DMS 273 treated with DMSO at 0.1 percent for 48 hours (cell line): ENCODE measurements at regions not wholly inside any gene's neighbourhood (a gene's known extent, or its start where the extent isn't known, plus 50 kb on each side); places are given as distances from the start of the nearest gene placed in this dataset.
"Not testable (repeated sequence)": the region's sequence is repeated elsewhere in the genome, so short reads cannot be mapped to it uniquely, and the experiment has no call there.

Source experiments
- DNase-seq: peaks from one replicate; lab custom pipeline; 2025; lab: John Stamatoyannopoulos, UW

GRCh38 chr2:188787658-188788240 is 186.4 kb upstream of the COL3A1 start:
- no peak for DNase-seq

DNA sequence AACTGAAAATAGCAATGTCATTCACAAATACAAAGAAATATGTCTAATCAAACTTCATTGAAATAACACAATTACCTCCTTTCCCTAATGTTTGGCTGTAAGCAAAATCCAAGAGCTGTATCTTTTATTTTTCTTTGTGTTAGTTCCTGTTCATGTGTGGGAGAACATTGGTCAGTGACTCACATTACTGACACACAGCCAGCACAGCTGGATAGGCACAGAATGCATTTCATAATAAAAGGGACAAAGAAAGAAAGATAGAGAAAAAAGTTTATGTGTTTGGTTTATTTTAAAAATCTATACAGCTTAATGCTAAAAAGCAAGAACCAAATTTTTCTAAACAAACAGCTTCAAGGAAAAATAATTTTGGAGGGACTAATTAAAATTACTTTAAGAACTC is 185.6 kb upstream of the COL3A1 start:
- no peak for DNase-seq

GRCh38 chr2:188789951-188790350 is 184.2 kb upstream of the COL3A1 start:
- DNase-seq = no peak

GRCh38 chr2:188794453-188794852 is 179.7 kb upstream of the COL3A1 start:
- DNase-seq = not testable (repeated sequence)

DNA sequence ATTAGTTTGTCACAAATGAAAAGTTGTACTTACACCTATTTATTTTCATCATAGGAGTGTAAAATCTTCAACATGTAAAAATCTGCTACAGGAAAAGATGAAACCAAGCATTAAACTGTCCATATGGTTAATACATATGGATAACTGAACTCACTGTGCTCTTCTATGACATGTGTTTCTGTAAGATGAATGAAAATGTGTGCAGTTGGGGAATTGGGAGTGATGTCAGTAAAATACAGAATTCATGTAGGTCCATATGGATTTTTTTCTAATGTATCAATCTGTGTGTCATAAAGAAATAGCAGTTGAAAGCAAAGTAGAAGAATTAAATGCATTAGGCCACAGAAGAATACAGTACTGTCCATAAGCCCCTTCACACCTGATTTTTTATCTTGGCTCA is 178.4 kb upstream of the COL3A1 start:
- DNase-seq = no peak

- no peak for DNase-seq
Observed at GRCh38 chr2:188797371-188797770, 176.8 kb upstream of the COL3A1 start.

DNA sequence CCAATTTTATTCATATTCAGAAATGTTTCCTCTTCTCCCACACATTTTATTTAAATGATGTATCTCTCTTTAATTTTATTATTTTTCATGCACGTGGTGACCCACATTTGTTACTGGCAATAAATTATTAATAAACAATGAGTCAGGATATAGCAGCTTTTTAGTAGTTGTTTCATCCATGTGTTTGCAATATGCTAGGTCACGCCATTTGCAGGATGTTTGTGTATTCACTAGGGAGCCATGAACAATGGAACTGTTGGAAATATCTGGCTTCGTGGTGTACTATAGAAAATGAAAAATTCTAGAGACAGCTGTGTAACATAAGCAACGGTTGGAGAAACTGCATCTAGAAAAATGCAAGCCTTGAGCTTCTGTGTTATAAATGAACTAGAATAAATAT is 176.0 kb upstream of the COL3A1 start:
- no peak for DNase-seq

- DNase-seq = no peak
Observed at GRCh38 chr2:188805219-188805618, 169.0 kb upstream of the COL3A1 start.

DNA sequence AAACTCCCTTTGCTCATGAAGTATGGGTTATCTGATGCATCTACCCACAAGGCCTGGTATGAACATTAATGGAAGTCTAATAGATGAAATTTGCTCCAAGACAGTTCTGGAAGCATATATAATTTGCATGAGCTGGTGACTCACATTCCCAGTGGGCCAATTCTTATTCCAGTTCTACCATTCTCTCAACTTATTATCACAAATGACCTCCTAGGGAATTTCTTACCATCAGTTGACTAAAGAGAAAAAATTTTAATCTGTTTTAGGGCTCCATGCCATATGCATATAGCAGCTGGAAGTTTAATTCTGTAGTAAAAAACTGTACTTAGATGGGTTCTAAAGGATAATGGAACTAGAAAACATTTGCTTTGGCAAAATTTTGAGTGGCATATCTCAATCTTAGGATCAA is 165.2 kb upstream of the COL3A1 start:
- no peak for DNase-seq

DNA sequence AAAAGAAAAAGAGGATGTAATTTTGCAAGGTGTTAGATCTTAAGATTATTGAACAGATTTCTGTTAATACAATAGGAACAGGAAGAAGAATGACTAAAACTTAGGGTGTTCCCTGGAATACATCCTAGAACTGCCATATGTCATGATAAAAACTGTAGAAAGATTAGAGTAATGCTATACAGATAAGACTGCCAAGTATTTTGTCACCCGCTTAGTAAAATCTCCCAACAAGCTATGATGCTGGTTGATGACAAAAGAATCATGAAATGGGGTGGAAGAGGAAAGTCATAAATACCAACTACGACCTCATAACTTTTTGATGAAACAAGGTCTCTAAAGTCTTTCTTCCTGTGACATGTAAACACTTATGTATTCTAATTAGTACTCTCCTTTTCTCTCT is 163.6 kb upstream of the COL3A1 start:
- peak; percentile 39 for DNase-seq

GRCh38 chr2:188811522-188811921 is 162.7 kb upstream of the COL3A1 start:
- DNase-seq = no peak

GRCh38 chr2:188813315-188813714 is 160.9 kb upstream of the COL3A1 start:
- DNase-seq = no peak

GRCh38 chr2:188813857-188814256 is 160.3 kb upstream of the COL3A1 start:
- no peak for DNase-seq

DNA sequence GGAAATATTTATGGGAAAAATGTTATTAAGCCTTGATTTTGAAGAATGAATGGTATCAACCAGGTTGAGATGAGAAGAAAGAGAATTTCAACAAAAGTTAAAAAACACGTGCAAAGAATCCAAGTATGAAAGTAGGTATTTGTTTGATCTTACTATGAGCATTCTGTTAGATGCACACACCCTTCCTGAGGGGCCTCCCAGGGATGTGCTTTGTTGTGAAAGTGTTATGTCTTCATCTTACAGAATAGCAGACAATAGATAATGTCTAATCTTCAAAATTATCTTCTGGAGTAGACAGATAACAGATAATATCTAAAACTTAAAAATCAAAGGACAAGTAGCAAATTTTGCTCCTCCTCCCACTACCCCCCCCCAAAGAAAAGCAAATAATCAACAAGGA is 155.2 kb upstream of the COL3A1 start:
- no peak for DNase-seq

DNA sequence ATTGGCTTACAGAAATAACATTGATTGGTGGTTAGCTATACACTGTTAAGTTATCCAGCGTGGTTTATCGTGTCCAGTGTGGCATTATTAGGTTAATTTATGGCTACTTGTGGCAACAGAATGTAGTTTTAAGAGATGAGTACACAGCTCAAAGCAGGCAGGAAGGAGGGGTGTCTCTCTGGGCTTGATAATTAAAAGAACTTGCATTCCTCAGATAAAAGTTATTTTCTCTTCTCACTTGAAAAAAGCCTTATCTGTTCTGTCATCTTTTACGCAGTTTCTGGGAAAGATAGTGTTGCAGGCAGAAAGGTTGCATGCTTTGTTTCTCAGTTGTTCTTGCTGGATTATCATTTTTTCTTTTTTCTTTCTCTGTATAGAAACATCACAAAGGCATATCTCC is 154.4 kb upstream of the COL3A1 start:
- no peak for DNase-seq

GRCh38 chr2:188820576-188820975 is 153.6 kb upstream of the COL3A1 start:
- DNase-seq = no peak

GRCh38 chr2:188824125-188824524 is 150.0 kb upstream of the COL3A1 start:
- DNase-seq = no peak

GRCh38 chr2:188833331-188833730 is 140.8 kb upstream of the COL3A1 start:
- no peak for DNase-seq

DNA sequence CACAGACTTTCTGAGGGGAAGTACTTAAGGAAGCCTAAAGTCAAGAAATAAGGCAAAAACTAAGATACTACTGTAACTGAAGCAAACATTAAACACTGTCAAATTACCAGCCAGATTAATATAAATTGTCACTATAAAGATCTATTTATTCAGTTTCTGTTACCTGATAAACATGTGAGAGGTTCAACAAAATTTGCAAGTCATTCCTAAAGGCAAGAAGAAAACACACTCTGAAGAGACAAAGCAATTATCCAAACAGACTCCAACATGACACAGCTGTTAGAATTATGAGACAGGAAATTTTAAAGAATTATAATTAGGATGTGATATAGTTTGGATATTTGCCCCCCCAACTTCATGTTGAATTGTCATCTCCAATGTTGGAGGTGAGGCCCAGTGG is 140.4 kb upstream of the COL3A1 start:
- DNase-seq = no peak

DNA sequence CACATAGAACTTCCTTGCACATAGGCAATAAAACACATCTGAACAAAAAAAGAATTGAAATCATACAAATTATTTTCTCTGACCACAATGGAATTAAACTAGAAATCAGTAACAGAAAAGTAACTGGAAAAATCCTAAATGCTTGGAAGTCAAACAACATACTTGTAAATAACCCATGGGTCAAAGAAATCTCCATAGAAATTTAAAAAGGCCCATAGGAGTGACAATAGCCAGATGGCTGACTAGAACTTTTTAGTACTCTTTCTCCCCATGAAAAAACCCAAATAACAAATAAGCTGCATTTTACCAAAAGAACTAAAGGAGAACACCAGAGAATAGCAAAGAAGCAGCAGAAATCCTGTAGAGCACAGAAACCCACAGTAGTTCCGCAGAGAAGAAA is 139.2 kb upstream of the COL3A1 start:
- DNase-seq = no peak

DNA sequence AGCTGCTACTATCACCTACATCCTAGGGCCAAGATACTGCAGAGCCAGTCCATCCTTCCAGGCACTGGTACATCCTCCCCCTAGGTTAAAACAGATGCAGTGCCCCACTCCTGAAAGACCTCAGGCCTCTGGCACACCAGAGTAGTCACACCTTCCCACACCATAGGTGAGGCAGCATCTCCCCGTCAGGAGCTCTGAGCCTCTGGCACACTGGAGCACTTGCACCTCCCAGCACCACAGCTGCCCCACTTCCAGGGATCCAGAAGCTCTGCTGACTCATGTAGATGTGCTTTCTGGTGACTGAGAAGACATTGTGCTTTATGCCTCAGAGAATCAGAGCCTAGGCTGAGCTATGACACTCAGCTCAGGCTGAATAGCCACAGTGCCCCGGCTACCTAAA is 138.4 kb upstream of the COL3A1 start:
- DNase-seq = no peak

DNA sequence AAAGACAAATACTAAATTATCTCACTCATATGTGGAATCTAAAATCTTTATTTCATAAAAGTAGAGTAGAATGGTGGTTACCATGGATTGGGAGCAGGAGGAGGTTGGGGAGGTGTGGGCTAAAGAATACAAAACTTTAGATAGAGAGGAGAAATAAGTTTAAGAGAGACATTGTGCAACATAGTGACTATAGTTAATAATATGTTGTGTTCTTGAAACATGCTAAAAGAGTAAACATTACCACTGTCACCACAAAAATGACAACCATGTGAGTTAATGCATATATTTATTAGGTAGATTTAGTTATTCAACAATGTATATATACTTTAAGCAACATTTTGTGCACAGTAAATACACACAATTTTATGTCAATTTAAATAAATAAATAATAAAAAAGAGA is 128.5 kb upstream of the COL3A1 start:
- DNase-seq = no peak

DNA sequence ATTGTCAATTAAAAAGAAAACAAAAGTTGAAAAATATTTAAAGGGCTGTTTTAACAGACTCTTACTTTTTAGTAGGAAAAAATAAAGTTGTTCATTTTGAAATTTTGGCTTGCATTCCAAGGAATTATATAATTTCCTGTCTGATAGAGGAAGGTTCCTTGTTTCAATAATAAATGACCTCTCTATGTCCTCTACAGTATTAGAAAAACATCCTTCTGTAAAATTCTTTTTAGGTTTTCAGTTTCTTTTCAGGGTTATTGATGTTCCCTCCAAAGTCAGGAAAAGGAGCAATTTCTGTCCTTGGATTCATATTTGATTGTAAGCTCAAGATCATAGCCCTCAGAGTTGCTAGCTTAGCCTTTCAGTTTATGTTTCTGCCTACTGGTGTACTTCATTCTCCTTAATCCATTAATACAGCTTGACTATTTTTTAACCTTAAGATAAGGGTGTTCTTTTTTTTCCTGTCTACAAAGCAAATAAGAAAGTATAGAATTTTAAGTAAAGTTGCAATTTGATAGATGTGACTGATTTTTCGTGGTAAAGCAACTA is 125.2 kb upstream of the COL3A1 start:
- DNase-seq = no peak

GRCh38 chr2:188850786-188851185 is 123.4 kb upstream of the COL3A1 start:
- no peak for DNase-seq

DNA sequence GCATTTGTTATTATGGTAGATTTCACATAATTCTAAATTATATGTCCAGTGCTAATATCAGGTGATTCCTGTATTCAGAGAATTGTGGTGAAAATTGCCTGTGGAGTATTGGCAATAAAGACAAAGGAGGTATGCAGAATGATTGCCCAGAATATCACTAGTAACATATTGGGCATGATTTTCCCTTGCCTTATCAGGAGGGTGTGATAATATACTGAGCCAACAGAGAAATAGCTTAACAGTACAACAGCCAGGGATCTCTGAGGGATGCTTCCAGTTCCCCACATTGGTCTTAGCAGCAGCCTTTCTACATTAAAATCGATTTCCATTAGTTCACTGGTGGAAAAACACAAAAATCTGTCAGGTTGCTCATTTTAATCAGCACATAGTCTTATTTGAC is 122.9 kb upstream of the COL3A1 start:
- no peak for DNase-seq
